ENCODE measurements at regions not wholly inside any gene's neighbourhood (a gene's known extent, or its start where the extent isn't known, plus 50 kb on each side); places are given as distances from the start of the nearest gene placed in this dataset.
A peak's percentile ranks its signal among the peaks of the same experiment; 100 is the strongest.

- no peak for DNase-seq
Observed at GRCh38 chr12:22993609-22994315, 368.8 kb downstream of the ETNK1 start.

GRCh38 chr12:22994316-22994675 lies 369.3 kb downstream of the ETNK1 start:
- no peak for DNase-seq

- DNase-seq, result no peak
Observed at GRCh38 chr12:23001487-23001886, 376.5 kb downstream of the ETNK1 start.

- no peak for DNase-seq
Observed at GRCh38 chr12:23002381-23002780, 377.4 kb downstream of the ETNK1 start.

GRCh38 chr12:23004473-23005020 lies 379.6 kb downstream of the ETNK1 start:
- no peak for DNase-seq

- DNase-seq, result no peak
Observed at GRCh38 chr12:23005387-23005786, 380.4 kb downstream of the ETNK1 start.

GRCh38 chr12:23006413-23006812 lies 381.4 kb downstream of the ETNK1 start:
- DNase-seq, result no peak

- DNase-seq, result no peak
Observed at GRCh38 chr12:23008623-23009022, 383.7 kb downstream of the ETNK1 start.

GRCh38 chr12:23014749-23015148 lies 389.8 kb downstream of the ETNK1 start:
- DNase-seq, result no peak

- DNase-seq, result no peak
Observed at GRCh38 chr12:23025372-23026016, 400.5 kb downstream of the ETNK1 start.

- no peak for DNase-seq
Observed at GRCh38 chr12:23028158-23028802, 403.3 kb downstream of the ETNK1 start.

GRCh38 chr12:23029185-23029584 lies 404.2 kb downstream of the ETNK1 start:
- no peak for DNase-seq

GRCh38 chr12:23039834-23040233 lies 414.9 kb downstream of the ETNK1 start:
- no peak for DNase-seq

- no peak for DNase-seq
Observed at GRCh38 chr12:23041774-23042173, 416.8 kb downstream of the ETNK1 start.

GRCh38 chr12:23043646-23044045 lies 418.7 kb downstream of the ETNK1 start:
- no peak for DNase-seq

- DNase-seq, result peak; percentile 74
Observed at GRCh38 chr12:23049180-23049579, 424.2 kb downstream of the ETNK1 start.

GRCh38 chr12:23055004-23055403 lies 430.0 kb downstream of the ETNK1 start:
- DNase-seq, result peak; percentile 58

- DNase-seq, result no peak
Observed at GRCh38 chr12:23057571-23057970, 432.6 kb downstream of the ETNK1 start.

GRCh38 chr12:23060161-23060560 lies 435.2 kb downstream of the ETNK1 start:
- DNase-seq, result no peak

- no peak for DNase-seq
Observed at GRCh38 chr12:23063206-23063605, 438.2 kb downstream of the ETNK1 start.

GRCh38 chr12:23066095-23066494 lies 441.1 kb downstream of the ETNK1 start:
- DNase-seq, result no peak

- peak; percentile 60 for DNase-seq
Observed at GRCh38 chr12:23083267-23083666, 458.3 kb downstream of the ETNK1 start.

GRCh38 chr12:23084236-23084995 lies 459.4 kb downstream of the ETNK1 start:
- peak; percentile 65 for DNase-seq
